GM21619 (cell line): ENCODE measurements at regions not wholly inside any gene's neighbourhood (a gene's known extent, or its start where the extent isn't known, plus 50 kb on each side); places are given as distances from the start of the nearest gene placed in this dataset.
"Not testable (repeated sequence)": the region's sequence is repeated elsewhere in the genome, so short reads cannot be mapped to it uniquely, and the experiment has no call there.

Experiments used
- ATAC-seq: cut with Tn5 transposase; IDR thresholded peaks from one replicate; pipeline ENCODE4 v1.9.1; 2021; ENCODE audit not compliant: unreplicated experiment

GRCh38 chr13:53266757-53267156 is 238.1 kb downstream of the OLFM4 start:
- ATAC-seq, result no peak

GRCh38 chr13:53269634-53270033 is 241.0 kb downstream of the OLFM4 start:
- ATAC-seq, result no peak

GRCh38 chr13:53272873-53273272 is 244.3 kb downstream of the OLFM4 start:
- ATAC-seq, result no peak

GRCh38 chr13:53276265-53276664 is 247.7 kb downstream of the OLFM4 start:
- no peak for ATAC-seq

GRCh38 chr13:53281677-53282076 is 253.1 kb downstream of the OLFM4 start:
- no peak for ATAC-seq

- ATAC-seq, result no peak
Measured at GRCh38 chr13:53285896-53286430, 257.4 kb downstream of the OLFM4 start.

GRCh38 chr13:53298396-53298795 is 269.8 kb downstream of the OLFM4 start:
- no peak for ATAC-seq

GRCh38 chr13:53301449-53301848 is 272.8 kb downstream of the OLFM4 start:
- no peak for ATAC-seq

- not testable (repeated sequence) for ATAC-seq
Measured at GRCh38 chr13:53305419-53305818, 276.8 kb downstream of the OLFM4 start.

GRCh38 chr13:53310786-53311185 is 282.2 kb downstream of the OLFM4 start:
- ATAC-seq, result no peak

- ATAC-seq, result no peak
Measured at GRCh38 chr13:53311561-53311960, 282.9 kb downstream of the OLFM4 start.

- no peak for ATAC-seq
Measured at GRCh38 chr13:53321296-53321801, 292.7 kb downstream of the OLFM4 start.

- ATAC-seq, result no peak
Measured at GRCh38 chr13:53324656-53325055, 296.0 kb downstream of the OLFM4 start.

GRCh38 chr13:53326716-53327115 is 298.1 kb downstream of the OLFM4 start:
- ATAC-seq, result no peak

- no peak for ATAC-seq
Measured at GRCh38 chr13:53327680-53328315, 299.2 kb downstream of the OLFM4 start.

GRCh38 chr13:53336441-53337160 is 308.0 kb downstream of the OLFM4 start:
- ATAC-seq, result no peak

GRCh38 chr13:53338760-53339159 is 310.1 kb downstream of the OLFM4 start:
- ATAC-seq, result no peak

GRCh38 chr13:53340505-53341143 is 312.0 kb downstream of the OLFM4 start:
- ATAC-seq, result no peak

GRCh38 chr13:53341144-53341510 is 312.5 kb downstream of the OLFM4 start:
- no peak for ATAC-seq

- no peak for ATAC-seq
Measured at GRCh38 chr13:53342623-53343360, 314.2 kb downstream of the OLFM4 start.

GRCh38 chr13:53343361-53343744 is 314.7 kb downstream of the OLFM4 start:
- no peak for ATAC-seq
